ENCODE measurements at regions not wholly inside any gene's neighbourhood (a gene's known extent, or its start where the extent isn't known, plus 50 kb on each side); places are given as distances from the start of the nearest gene placed in this dataset.

DNA sequence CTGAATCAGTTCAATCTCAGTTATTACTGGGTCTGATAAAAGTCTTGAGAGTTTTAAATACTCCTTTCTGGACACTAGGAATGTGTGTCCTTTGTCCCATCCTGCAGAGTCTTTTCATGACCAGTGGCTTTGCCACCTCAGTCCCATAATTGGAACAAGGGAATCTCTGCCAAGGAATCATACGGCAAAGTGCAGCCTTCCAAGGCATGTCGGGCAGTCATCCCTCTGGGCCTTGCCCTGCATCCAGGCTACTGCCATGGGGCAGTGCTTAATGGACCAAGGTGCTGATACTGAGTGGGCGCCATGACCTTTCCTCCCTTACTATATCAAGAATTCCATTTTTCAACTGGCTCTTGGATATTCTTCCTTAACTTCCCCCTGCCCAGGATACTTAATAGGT lies 195.3 kb downstream of the ZC3H11B start:
- Histone ChIP-seq H4K20me1 (ENCODE audit: insufficient read depth) (no peaks in the 10 kb centered on the region), H3K9me3 (ENCODE audit: control insufficient read depth in 1 of 2, insufficient read depth in 1 of 2, low read depth in 1 of 2, low read length in 2 of 2) (no peaks in the 10 kb centered on the region), H3K9ac (ENCODE audit: low read length) (no peak overlapping the region), H3K4me1 (ENCODE audit: control insufficient read depth in 1 of 2, insufficient read depth in 2 of 2, low read length in 2 of 2) (no peaks in the 10 kb centered on the region), H3K4me3 (replicated peaks in 1 of 2; ENCODE audit: low read depth in 1 of 2, low read length in 2 of 2) (no peak overlapping the region), H3K4me2 (ENCODE audit: low read length) (no peak overlapping the region), H3K36me3 (ENCODE audit: control insufficient read depth in 1 of 2, insufficient read depth in 2 of 2, low read length in 2 of 2) (no peaks in the 10 kb centered on the region), H3K9me2 (ENCODE audit: insufficient read depth) (no peaks in the 10 kb centered on the region), H3K79me2 (ENCODE audit: insufficient read depth, low read length) (no peaks in the 10 kb centered on the region), H3K27me3 (ENCODE audit: insufficient read depth, low read length) (no peaks in the 10 kb centered on the region), H2AFZ (ENCODE audit: low read depth, low read length, poor library complexity, severe bottlenecking) (no peak overlapping the region), H3K27ac (ENCODE audit: low read depth, low read length) (no peak overlapping the region)
- ChIA-PET CTCF (no interaction called here), RAD21 (ENCODE audit: low non-redundant PET in 1 of 2, low total read pairs in 2 of 2, uncharacterized antibody in 2 of 2, unreplicated experiment in 2 of 2) (no interaction called here), POLR2A (no interaction called here)
- DNase-seq (ENCODE audit: low read depth, low spot score) = no peak
- intact Hi-C loops (cut with micrococcal nuclease) = loop anchor here (2.0 to 10.0 kb wide), 4 partner anchors 215 to 1160 kb away; no protein-coding TSS in a partner anchor
- no peak for TF ChIP-seq JUND (IDR thresholded peaks at IDR 0.05)
- TF ChIP-seq SP1 (IDR thresholded peaks at IDR 0.05; ENCODE audit: low read depth) = no peak
- TF ChIP-seq, protein P1, sequence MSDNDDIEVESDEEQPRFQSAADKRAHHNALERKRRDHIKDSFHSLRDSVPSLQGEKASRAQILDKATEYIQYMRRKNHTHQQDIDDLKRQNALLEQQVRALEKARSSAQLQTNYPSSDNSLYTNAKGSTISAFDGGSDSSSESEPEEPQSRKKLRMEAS (IDR thresholded peaks at IDR 0.05) = no peak
- no peak for TF ChIP-seq CEBPB (IDR thresholded peaks at IDR 0.05; ENCODE audit: low read depth)
- no TSS peak for BruUV-seq (replicated peaks)
- ATAC-seq = no peak

DNA sequence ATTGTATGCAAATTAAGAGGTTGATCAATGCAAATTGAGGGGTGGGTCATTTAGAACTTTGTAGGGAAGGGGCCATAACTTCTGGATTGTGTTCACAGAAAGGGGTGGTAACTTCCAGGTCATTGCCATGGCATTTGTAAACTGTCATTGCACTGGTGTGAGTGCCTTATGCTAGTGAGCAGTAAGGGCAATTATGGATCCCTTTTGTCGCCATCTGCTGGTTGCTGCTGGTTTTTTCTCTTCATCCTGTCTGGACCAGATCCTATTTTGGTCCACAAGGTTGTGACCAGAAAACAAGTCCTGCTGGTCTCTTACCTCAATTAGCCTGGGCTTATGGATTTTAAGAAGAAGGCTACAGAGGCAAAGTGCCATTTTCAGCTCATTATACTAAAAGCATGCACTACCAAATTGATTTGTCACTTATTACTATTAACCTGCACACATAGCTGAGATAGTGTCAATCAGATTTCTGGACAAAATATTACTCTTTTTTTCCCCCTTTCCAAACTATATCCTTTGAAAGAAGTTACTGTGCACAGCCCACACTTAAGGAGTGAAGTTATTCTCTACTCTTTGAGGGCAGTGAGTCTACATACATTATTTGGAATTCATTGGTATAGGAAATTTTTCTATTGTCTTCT lies 196.2 kb downstream of the ZC3H11B start:
- ChIA-PET POLR2A (no interaction called here), RAD21 (ENCODE audit: low non-redundant PET in 1 of 2, low total read pairs in 2 of 2, uncharacterized antibody in 2 of 2, unreplicated experiment in 2 of 2) (no interaction called here)
- BruUV-seq (replicated peaks) = no TSS peak

More for the DNA sequence above, 196.2 kb downstream of the ZC3H11B start:
- no peak overlapping the region for H3K4me3 ChIP-seq (replicated peaks in 1 of 2; ENCODE audit: low read depth in 1 of 2, low read length in 2 of 2)
- H4K20me1 ChIP-seq (ENCODE audit: insufficient read depth) = no peaks in the 10 kb centered on the region
- no peaks in the 10 kb centered on the region for H3K36me3 ChIP-seq (ENCODE audit: control insufficient read depth in 1 of 2, insufficient read depth in 2 of 2, low read length in 2 of 2)
- CTCF ChIA-PET = interaction anchor here (1.0 kb wide), 1 partner anchor 1117 kb away, joined by 5 read pairs; no protein-coding TSS in a partner anchor
- no peak overlapping the region for H3K9ac ChIP-seq (ENCODE audit: low read length)
- intact Hi-C loops (cut with micrococcal nuclease) = loop anchor here (2.0 to 10.0 kb wide), 4 partner anchors 214 to 1159 kb away; no protein-coding TSS in a partner anchor
- H3K9me3 ChIP-seq (ENCODE audit: control insufficient read depth in 1 of 2, insufficient read depth in 1 of 2, low read depth in 1 of 2, low read length in 2 of 2) = no peaks in the 10 kb centered on the region
- no peaks in the 10 kb centered on the region for H3K4me1 ChIP-seq (ENCODE audit: control insufficient read depth in 1 of 2, insufficient read depth in 2 of 2, low read length in 2 of 2)
- no peaks in the 10 kb centered on the region for H3K79me2 ChIP-seq (ENCODE audit: insufficient read depth, low read length)
- no peaks in the 10 kb centered on the region for H3K9me2 ChIP-seq (ENCODE audit: insufficient read depth)
- H3K4me2 ChIP-seq (ENCODE audit: low read length) = no peak overlapping the region
- TF ChIP-seq, protein P1 (IDR thresholded peaks at IDR 0.05) = no peak
- peak; percentile 20 for TF ChIP-seq YY1 (IDR thresholded peaks at IDR 0.05; ENCODE audit: extremely low read depth, insufficient replicate concordance, low read depth, low read length)
- no peak for TF ChIP-seq EGR1 (IDR thresholded peaks at IDR 0.05; ENCODE audit: low read depth)
- TF ChIP-seq, protein P2, sequence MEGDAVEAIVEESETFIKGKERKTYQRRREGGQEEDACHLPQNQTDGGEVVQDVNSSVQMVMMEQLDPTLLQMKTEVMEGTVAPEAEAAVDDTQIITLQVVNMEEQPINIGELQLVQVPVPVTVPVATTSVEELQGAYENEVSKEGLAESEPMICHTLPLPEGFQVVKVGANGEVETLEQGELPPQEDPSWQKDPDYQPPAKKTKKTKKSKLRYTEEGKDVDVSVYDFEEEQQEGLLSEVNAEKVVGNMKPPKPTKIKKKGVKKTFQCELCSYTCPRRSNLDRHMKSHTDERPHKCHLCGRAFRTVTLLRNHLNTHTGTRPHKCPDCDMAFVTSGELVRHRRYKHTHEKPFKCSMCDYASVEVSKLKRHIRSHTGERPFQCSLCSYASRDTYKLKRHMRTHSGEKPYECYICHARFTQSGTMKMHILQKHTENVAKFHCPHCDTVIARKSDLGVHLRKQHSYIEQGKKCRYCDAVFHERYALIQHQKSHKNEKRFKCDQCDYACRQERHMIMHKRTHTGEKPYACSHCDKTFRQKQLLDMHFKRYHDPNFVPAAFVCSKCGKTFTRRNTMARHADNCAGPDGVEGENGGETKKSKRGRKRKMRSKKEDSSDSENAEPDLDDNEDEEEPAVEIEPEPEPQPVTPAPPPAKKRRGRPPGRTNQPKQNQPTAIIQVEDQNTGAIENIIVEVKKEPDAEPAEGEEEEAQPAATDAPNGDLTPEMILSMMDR (IDR thresholded peaks at IDR 0.05 in 2 of 3, conservative IDR thresholded peaks at IDR 0.05 in 1 of 3; ENCODE audit: borderline replicate concordance in 1 of 3, insufficient read depth in 1 of 3, low read depth in 2 of 3, low read length in 2 of 3) = peak; percentile 34 to 80 (median 79); a peak in 4 of 6 replicates
- peak; percentile 56 for TF ChIP-seq RAD21 (IDR thresholded peaks at IDR 0.05; ENCODE audit: low read depth)
- ATAC-seq (peak; percentile 95), DNase-seq (ENCODE audit: low read depth, low spot score) (peak; percentile 45)
- no peak overlapping the region for H2AFZ ChIP-seq (ENCODE audit: low read depth, low read length, poor library complexity, severe bottlenecking)
- H3K27me3 ChIP-seq (ENCODE audit: insufficient read depth, low read length) = no peaks in the 10 kb centered on the region
- no peak overlapping the region for H3K27ac ChIP-seq (ENCODE audit: low read depth, low read length)

All from HCT116 (cell line).